GM23338 (cell line): ENCODE measurements at regions not wholly inside any gene's neighbourhood (a gene's known extent, or its start where the extent isn't known, plus 50 kb on each side); places are given as distances from the start of the nearest gene placed in this dataset.

Experiments used
- ATAC-seq: fragments of 200-7000 bp; cut with Tn5 transposase; 3 replicates; pipeline ENCODE4 v1.9.1; 2020
- DNase-seq: peaks from one replicate; pipeline ENCODE4 v3.0.0-alpha.2; 2015; ENCODE audit warnings: low spot score
- H2AFZ ChIP-seq: fragments of 200-600 bp; sonication (generic); 2 replicates; pipeline ENCODE4 v1.8.0; 2016; ENCODE audit warnings: antibody characterized with exemption, mild to moderate bottlenecking, moderate library complexity
- H3F3A ChIP-seq: fragments of 200-600 bp; sonication (generic); replicated peaks from 2 replicates; pipeline ENCODE4 v1.8.0; 2017; ENCODE audit warnings: antibody characterized with exemption, mixed run types, low read depth
- H3K27ac ChIP-seq: fragments of 200-600 bp; sonication (generic); 2 replicates; pipeline ENCODE4 v1.6.1; 2016; ENCODE audit warnings: low read depth
- H3K27me3 ChIP-seq: fragments of 200-600 bp; sonication (generic); 2 replicates; pipeline ENCODE4 v1.8.0; 2016; ENCODE audit warnings: mild to moderate bottlenecking, mixed run types, moderate library complexity; ENCODE audit not compliant: insufficient read depth
- H3K36me3 ChIP-seq: fragments of 200-600 bp; sonication (generic); 2 replicates; pipeline ENCODE4 v1.8.0; 2016; ENCODE audit warnings: mild to moderate bottlenecking; ENCODE audit not compliant: insufficient read depth
- H3K4me1 ChIP-seq: fragments of 200-600 bp; sonication (generic); 2 replicates; pipeline ENCODE4 v1.8.0; 2016; ENCODE audit warnings: mild to moderate bottlenecking, moderate library complexity; ENCODE audit not compliant: insufficient read depth
- H3K4me2 ChIP-seq: fragments of 200-600 bp; sonication (generic); 2 replicates; pipeline ENCODE4 v1.7.1; 2017; ENCODE audit warnings: mixed run types
- H3K4me3 ChIP-seq: fragments of 200-600 bp; sonication (generic); 2 replicates; pipeline ENCODE4 v1.6.1; 2016; ENCODE audit warnings: mixed run types
- H3K79me2 ChIP-seq: fragments of 200-600 bp; sonication (generic); replicated peaks from 2 replicates; pipeline ENCODE4 v1.8.0; 2017; ENCODE audit warnings: mild to moderate bottlenecking; ENCODE audit not compliant: insufficient read depth
- H3K9me2 ChIP-seq: fragments of 200-600 bp; sonication (generic); 2 replicates; pipeline ENCODE4 v1.8.0; 2017; ENCODE audit not compliant: insufficient read depth
- H4K20me1 ChIP-seq: fragments of 200-600 bp; sonication (generic); replicated peaks from 2 replicates; pipeline ENCODE4 v1.8.0; 2017; ENCODE audit warnings: mild to moderate bottlenecking; ENCODE audit not compliant: insufficient read depth
- H3K27ac Mint-ChIP-seq: 2 replicates; pipeline ENCODE4 v1.8.0; 2020; ENCODE audit warnings: inconsistent platforms, mild to moderate bottlenecking, moderate library complexity, mixed read lengths
- H3K27me3 Mint-ChIP-seq: 3 replicates; pipeline ENCODE4 v1.8.0; 2022; ENCODE audit warnings: low read depth, mild to moderate bottlenecking, moderate library complexity, mixed read lengths, inconsistent platforms; ENCODE audit not compliant: insufficient read depth, poor library complexity
- H3K36me3 Mint-ChIP-seq: 3 replicates; pipeline ENCODE4 v1.8.0; 2021; ENCODE audit warnings: low read depth, mild to moderate bottlenecking, inconsistent platforms, moderate library complexity, mixed read lengths
- H3K4me1 Mint-ChIP-seq: 3 replicates; pipeline ENCODE4 v1.8.0; 2020; ENCODE audit warnings: mild to moderate bottlenecking, inconsistent platforms, mixed read lengths
- H3K4me3 Mint-ChIP-seq: 3 replicates; pipeline ENCODE4 v1.8.0; 2021; ENCODE audit warnings: moderate library complexity, mild to moderate bottlenecking, inconsistent platforms, mixed read lengths
- H3K9me3 Mint-ChIP-seq: 3 replicates; pipeline ENCODE4 v1.8.0; 2020; ENCODE audit warnings: moderate library complexity, mild to moderate bottlenecking, inconsistent platforms, mixed read lengths
- CREB1 ChIP-seq: fragments of 250-450 bp; sonication (Bioruptor Pico); IDR thresholded peaks from 2 replicates; pipeline ENCODE4 v1.5.0; 2020; ENCODE audit warnings: low read depth, mild to moderate bottlenecking, moderate library complexity
- EZH2 ChIP-seq: fragments of 200-600 bp; sonication (generic); IDR thresholded peaks from one replicate; pipeline ENCODE4 v1.8.0; 2017; ENCODE audit warnings: antibody characterized with exemption, mild to moderate bottlenecking, low read depth; ENCODE audit not compliant: unreplicated experiment
- EZH2phosphoT487 ChIP-seq: fragments of 200-600 bp; sonication (generic); IDR thresholded peaks from one replicate; pipeline ENCODE4 v1.8.1; 2018; ENCODE audit warnings: antibody characterized with exemption; ENCODE audit not compliant: unreplicated experiment
- JUNB ChIP-seq: IDR thresholded peaks from one replicate; pipeline ENCODE4 v1.6.1; 2016; ENCODE audit warnings: antibody characterized with exemption; ENCODE audit not compliant: unreplicated experiment
- NANOG ChIP-seq: IDR thresholded peaks from 2 replicates; pipeline ENCODE4 v1.6.1; 2016; ENCODE audit warnings: antibody characterized with exemption, borderline replicate concordance
- POLR2AphosphoS5 ChIP-seq: IDR thresholded peaks from 2 replicates; pipeline ENCODE4 v1.6.1; 2016; ENCODE audit warnings: antibody characterized with exemption, low read depth
- REST ChIP-seq: IDR thresholded peaks from one replicate; pipeline ENCODE4 v1.6.1; 2018; ENCODE audit warnings: antibody characterized with exemption; ENCODE audit not compliant: unreplicated experiment
- ZNF114 ChIP-seq: fragments of 250-450 bp; sonication (Bioruptor Pico); IDR thresholded peaks from 2 replicates; pipeline ENCODE4 v1.5.0; 2020; ENCODE audit warnings: mild to moderate bottlenecking, moderate library complexity
- ZNF331 ChIP-seq: fragments of 250-450 bp; sonication (Bioruptor Pico); IDR thresholded peaks from 2 replicates; pipeline ENCODE4 v1.5.0; 2020; ENCODE audit warnings: low read depth, mild to moderate bottlenecking, moderate library complexity
- TF ChIP-seq, protein P1 (sequence below), 2 experiments: fragments of 200-600 bp in 1 of 2; sonication (generic) in 1 of 2; conservative IDR thresholded peaks; 2 replicates each; pipeline versions ENCODE4 v1.5.1 to v1.6.1; 2016 to 2017; ENCODE audit warnings: antibody characterized with exemption in 2 of 2, low read depth in 2 of 2, mild to moderate bottlenecking in 2 of 2, moderate library complexity in 1 of 2
- TF ChIP-seq, protein P2 (sequence below): fragments of 250-450 bp; sonication (Bioruptor Pico); IDR thresholded peaks from 2 replicates; pipeline ENCODE4 v1.5.0; 2020; ENCODE audit warnings: mild to moderate bottlenecking, moderate library complexity
- TF ChIP-seq, protein P3 (sequence below): IDR thresholded peaks from 2 replicates; pipeline ENCODE4 v1.6.1; 2016; ENCODE audit warnings: antibody characterized with exemption

GRCh38 chr2:139769633-139770032, 989.4 kb upstream of the NXPH2 start (continued):
- TF ChIP-seq, protein P1, sequence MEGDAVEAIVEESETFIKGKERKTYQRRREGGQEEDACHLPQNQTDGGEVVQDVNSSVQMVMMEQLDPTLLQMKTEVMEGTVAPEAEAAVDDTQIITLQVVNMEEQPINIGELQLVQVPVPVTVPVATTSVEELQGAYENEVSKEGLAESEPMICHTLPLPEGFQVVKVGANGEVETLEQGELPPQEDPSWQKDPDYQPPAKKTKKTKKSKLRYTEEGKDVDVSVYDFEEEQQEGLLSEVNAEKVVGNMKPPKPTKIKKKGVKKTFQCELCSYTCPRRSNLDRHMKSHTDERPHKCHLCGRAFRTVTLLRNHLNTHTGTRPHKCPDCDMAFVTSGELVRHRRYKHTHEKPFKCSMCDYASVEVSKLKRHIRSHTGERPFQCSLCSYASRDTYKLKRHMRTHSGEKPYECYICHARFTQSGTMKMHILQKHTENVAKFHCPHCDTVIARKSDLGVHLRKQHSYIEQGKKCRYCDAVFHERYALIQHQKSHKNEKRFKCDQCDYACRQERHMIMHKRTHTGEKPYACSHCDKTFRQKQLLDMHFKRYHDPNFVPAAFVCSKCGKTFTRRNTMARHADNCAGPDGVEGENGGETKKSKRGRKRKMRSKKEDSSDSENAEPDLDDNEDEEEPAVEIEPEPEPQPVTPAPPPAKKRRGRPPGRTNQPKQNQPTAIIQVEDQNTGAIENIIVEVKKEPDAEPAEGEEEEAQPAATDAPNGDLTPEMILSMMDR (conservative IDR thresholded peaks at IDR 0.05; ENCODE audit: low read depth in 2 of 2): no peak

DNA sequence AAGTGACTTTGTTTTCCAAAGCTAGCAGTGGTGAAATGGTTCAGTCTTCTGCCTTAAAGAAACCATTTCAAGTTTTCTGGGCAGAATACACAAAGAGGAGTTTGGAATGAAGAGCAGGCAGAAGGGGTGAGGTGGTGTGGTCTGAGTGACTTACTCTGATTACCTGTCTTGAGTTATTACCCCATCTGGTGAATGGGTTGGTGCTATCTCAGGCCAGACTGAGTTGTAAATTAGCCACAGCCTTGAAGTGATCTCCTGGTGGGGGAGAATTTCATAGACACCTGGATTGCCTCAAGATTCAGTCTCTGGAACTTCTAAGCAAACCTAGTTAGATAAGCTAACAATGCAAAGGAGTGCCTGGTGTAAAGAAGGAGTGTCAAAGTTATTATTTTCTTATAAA, 983.5 kb upstream of the NXPH2 start:
- Mint-ChIP-seq H3K4me1 (peaks cover 6% of the 10 kb centered on the region; the same call in 2 of the 3 replicates), H3K36me3 (no peaks in the 10 kb centered on the region), H3K4me3 (no peak overlapping the region), H3K27ac (no peak overlapping the region; the same call in 1 of the 2 replicates), H3K9me3 (no peaks in the 10 kb centered on the region), H3K27me3 (peaks cover 1% of the 10 kb centered on the region)
- no peak overlapping the region for H3K4me2 ChIP-seq
- no peaks in the 10 kb centered on the region; the same call in 1 of the 2 replicates for H3K9me2 ChIP-seq
- H3K27me3 ChIP-seq: no peaks in the 10 kb centered on the region
- H3K4me1 ChIP-seq: no peaks in the 10 kb centered on the region; the same call in 1 of the 2 replicates
- DNase-seq (no peak), ATAC-seq (no peak)
- H3K36me3 ChIP-seq: no peaks in the 10 kb centered on the region
- no peaks in the 10 kb centered on the region for H3F3A ChIP-seq
- peak overlapping the region; percentile 16; the same call in 1 of the 2 replicates for H2AFZ ChIP-seq
- H4K20me1 ChIP-seq: no peaks in the 10 kb centered on the region
- no peak overlapping the region for H3K4me3 ChIP-seq
- H3K79me2 ChIP-seq: no peaks in the 10 kb centered on the region
- no peak overlapping the region for H3K27ac ChIP-seq
- no peak for TF ChIP-seq JUNB
- no peak for TF ChIP-seq EZH2phosphoT487
- TF ChIP-seq POLR2AphosphoS5: no peak
- TF ChIP-seq NANOG: no peak
- TF ChIP-seq, protein P2, sequence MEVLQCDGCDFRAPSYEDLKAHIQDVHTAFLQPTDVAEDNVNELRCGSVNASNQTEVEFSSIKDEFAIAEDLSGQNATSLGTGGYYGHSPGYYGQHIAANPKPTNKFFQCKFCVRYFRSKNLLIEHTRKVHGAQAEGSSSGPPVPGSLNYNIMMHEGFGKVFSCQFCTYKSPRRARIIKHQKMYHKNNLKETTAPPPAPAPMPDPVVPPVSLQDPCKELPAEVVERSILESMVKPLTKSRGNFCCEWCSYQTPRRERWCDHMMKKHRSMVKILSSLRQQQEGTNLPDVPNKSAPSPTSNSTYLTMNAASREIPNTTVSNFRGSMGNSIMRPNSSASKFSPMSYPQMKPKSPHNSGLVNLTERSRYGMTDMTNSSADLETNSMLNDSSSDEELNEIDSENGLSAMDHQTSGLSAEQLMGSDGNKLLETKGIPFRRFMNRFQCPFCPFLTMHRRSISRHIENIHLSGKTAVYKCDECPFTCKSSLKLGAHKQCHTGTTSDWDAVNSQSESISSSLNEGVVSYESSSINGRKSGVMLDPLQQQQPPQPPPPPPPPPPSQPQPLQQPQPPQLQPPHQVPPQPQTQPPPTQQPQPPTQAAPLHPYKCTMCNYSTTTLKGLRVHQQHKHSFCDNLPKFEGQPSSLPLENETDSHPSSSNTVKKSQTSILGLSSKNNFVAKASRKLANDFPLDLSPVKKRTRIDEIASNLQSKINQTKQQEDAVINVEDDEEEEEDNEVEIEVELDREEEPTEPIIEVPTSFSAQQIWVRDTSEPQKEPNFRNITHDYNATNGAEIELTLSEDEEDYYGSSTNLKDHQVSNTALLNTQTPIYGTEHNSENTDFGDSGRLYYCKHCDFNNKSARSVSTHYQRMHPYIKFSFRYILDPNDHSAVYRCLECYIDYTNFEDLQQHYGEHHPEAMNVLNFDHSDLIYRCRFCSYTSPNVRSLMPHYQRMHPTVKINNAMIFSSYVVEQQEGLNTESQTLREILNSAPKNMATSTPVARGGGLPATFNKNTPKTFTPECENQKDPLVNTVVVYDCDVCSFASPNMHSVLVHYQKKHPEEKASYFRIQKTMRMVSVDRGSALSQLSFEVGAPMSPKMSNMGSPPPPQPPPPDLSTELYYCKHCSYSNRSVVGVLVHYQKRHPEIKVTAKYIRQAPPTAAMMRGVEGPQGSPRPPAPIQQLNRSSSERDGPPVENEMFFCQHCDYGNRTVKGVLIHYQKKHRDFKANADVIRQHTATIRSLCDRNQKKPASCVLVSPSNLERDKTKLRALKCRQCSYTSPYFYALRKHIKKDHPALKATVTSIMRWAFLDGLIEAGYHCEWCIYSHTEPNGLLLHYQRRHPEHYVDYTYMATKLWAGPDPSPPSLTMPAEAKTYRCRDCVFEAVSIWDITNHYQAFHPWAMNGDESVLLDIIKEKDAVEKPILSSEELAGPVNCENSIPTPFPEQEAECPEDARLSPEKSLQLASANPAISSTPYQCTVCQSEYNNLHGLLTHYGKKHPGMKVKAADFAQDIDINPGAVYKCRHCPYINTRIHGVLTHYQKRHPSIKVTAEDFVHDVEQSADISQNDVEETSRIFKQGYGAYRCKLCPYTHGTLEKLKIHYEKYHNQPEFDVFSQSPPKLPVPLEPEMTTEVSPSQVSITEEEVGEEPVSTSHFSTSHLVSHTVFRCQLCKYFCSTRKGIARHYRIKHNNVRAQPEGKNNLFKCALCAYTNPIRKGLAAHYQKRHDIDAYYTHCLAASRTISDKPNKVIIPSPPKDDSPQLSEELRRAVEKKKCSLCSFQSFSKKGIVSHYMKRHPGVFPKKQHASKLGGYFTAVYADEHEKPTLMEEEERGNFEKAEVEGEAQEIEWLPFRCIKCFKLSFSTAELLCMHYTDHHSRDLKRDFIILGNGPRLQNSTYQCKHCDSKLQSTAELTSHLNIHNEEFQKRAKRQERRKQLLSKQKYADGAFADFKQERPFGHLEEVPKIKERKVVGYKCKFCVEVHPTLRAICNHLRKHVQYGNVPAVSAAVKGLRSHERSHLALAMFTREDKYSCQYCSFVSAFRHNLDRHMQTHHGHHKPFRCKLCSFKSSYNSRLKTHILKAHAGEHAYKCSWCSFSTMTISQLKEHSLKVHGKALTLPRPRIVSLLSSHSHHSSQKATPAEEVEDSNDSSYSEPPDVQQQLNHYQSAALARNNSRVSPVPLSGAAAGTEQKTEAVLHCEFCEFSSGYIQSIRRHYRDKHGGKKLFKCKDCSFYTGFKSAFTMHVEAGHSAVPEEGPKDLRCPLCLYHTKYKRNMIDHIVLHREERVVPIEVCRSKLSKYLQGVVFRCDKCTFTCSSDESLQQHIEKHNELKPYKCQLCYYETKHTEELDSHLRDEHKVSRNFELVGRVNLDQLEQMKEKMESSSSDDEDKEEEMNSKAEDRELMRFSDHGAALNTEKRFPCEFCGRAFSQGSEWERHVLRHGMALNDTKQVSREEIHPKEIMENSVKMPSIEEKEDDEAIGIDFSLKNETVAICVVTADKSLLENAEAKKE: no peak
- TF ChIP-seq ZNF114 (CRISPR knock-in tag): no peak
- TF ChIP-seq, protein P3, sequence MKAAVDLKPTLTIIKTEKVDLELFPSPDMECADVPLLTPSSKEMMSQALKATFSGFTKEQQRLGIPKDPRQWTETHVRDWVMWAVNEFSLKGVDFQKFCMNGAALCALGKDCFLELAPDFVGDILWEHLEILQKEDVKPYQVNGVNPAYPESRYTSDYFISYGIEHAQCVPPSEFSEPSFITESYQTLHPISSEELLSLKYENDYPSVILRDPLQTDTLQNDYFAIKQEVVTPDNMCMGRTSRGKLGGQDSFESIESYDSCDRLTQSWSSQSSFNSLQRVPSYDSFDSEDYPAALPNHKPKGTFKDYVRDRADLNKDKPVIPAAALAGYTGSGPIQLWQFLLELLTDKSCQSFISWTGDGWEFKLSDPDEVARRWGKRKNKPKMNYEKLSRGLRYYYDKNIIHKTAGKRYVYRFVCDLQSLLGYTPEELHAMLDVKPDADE: no peak
- no peak for TF ChIP-seq CREB1 (CRISPR knock-in tag)
- TF ChIP-seq REST: no peak
- TF ChIP-seq ZNF331 (CRISPR knock-in tag): no peak
- TF ChIP-seq EZH2: no peak
